ENCODE measurements at regions not wholly inside any gene's neighbourhood (a gene's known extent, or its start where the extent isn't known, plus 50 kb on each side); places are given as distances from the start of the nearest gene placed in this dataset.
"Not testable (repeated sequence)": the region's sequence is repeated elsewhere in the genome, so short reads cannot be mapped to it uniquely, and the experiment has no call there.

DNA sequence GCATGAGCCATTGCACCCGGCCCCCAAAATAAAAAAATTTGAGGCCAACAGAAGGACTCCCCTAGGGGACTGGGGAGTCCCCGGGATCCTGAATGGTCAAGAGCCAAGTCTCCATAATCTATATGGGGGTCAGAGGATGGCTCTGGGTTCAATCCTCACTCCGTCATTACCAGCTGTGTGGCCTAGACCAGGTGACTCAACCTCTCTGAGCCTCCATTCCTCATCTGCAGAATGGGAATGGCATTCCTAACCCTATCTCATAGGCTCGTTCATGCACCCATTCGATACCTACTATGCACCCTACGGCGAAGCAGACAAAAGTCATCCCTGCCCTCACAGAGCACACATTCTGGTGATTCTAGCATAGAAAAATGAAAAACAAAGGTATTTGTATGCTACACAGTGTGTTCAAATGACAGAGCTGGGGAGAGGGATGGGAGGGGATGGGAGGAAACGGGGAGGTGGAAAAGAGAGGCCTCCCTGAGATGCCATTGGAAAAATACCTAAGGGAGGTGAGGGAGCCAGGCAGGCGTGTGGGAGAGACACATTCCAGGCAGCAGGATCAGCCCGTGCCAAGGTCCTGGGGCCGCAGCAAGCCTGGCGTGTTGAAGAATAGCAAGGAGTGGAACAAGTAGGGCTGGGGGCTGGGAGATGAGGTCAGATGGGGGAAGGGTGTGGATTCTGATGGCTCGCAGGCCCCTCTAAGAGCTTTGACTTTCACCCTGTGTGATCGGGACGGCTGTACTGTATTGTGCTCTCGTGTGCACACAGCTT, 71.2 kb downstream of the RMI2 start:
- no peak for DNase-seq (ENCODE audit: low read depth)
- H3K4me3 ChIP-seq (ENCODE audit: low read depth, low read length) = no peak overlapping the region
- no peak for TF ChIP-seq CTCF (IDR thresholded peaks at IDR 0.05; ENCODE audit: control insufficient read depth, extremely low read depth, insufficient read depth)

DNA sequence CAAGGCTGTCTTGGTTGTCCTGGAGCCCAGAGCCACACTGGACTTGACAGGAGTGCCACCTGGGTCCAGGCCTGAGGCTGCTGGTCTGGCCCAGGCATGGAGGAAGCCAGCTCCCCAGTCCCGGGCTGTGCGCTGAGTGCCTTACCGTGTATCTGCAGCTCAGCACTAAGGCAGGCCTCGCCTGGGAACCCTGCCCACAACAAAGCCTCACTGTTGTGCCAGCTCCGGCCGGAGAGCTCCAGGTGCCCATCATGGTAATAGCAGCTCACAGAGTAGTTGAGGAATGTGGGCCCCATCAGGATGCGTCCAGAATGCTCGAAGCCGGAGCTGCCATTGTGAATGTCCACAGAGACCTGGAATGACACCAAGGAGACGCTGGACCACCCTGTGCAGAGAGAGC, 72.2 kb downstream of the RMI2 start:
- DNase-seq (ENCODE audit: low read depth) = no peak
- no peak for TF ChIP-seq CTCF (IDR thresholded peaks at IDR 0.05; ENCODE audit: control insufficient read depth, extremely low read depth, insufficient read depth)
- no peak overlapping the region for H3K4me3 ChIP-seq (ENCODE audit: low read depth, low read length)

DNA sequence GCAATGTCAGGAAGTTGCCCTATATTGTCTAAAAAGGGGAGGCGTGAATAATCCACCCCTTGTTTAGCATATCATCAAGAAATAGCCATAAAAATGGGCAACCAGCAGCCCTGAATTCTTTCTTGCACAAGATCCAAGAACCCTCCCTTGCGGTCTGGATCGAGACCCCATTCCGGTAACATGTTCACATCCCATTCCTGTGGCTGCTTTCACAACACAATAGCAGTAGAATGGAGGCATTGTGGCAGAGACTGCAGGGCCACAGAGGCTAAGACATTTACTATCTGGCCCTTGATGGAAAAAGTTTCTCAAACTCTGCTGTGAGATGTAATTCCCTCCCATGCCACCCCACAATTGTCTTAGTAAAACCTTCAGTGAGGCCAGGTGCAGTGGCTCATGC, 73.2 kb downstream of the RMI2 start:
- DNase-seq (ENCODE audit: low read depth) = no peak
- H3K4me3 ChIP-seq (ENCODE audit: low read depth, low read length) = no peak overlapping the region
- no peak for TF ChIP-seq CTCF (IDR thresholded peaks at IDR 0.05; ENCODE audit: control insufficient read depth, extremely low read depth, insufficient read depth)

- not testable (repeated sequence) for H3K4me3 ChIP-seq (ENCODE audit: low read depth, low read length)
Observed at GRCh38 chr16:11420067-11420466, 74.8 kb downstream of the RMI2 start.

GRCh38 chr16:11420895-11421294, 75.6 kb downstream of the RMI2 start:
- no peak for DNase-seq (ENCODE audit: low read depth)
- TF ChIP-seq CTCF (IDR thresholded peaks at IDR 0.05; ENCODE audit: control insufficient read depth, extremely low read depth, insufficient read depth) = no peak
- H3K4me3 ChIP-seq (ENCODE audit: low read depth, low read length) = no peak overlapping the region

More at GRCh38 chr16:11420067-11420466, 74.8 kb downstream of the RMI2 start:
- not testable (repeated sequence) for DNase-seq (ENCODE audit: low read depth)

DNA sequence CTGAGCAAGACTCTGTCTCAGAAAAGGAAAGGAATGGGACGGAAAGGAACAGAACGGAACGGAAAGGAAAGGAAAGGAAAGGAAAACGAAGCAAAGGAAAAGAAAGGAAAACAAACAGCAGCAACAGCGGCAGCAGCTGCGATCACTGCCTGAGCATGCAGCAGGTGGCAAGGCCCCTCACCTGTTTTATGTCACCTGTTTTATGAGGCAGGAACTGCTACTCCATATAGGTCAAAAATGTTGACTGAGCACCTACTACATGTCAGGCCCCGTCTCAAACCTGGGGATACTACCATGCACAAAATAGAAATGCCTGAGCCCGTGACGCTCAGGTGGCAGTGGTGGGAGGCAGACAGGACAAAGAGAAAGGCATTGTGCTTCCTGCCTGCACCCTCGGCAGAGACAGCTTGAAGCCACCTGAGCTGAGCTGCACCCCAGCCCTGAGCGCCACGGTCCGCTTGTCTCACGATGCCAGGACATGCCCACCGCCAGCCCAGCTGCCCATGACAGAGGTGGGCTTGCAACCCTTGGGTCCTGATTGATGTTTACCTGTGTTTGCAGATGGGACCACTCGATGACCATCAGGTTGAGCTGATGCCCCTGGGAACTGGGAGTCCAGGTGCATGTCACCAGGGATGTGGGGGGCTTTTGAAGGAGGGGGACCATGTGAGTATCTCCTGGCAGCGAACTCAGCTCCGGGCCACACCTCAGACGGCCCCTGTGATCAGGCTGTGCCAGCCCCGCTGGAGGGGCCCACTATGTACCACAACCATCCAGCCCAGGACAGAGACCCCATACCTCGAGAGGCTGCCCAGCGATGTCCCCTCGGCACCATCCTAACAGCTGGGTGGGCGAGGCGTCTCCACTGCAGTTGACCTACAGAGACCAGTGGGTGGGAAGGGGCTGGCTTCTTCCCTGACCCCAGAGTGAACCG, 77.4 kb downstream of the RMI2 start:
- no peak overlapping the region for H3K4me3 ChIP-seq (ENCODE audit: low read depth, low read length)
- DNase-seq (ENCODE audit: low read depth) = no peak
- TF ChIP-seq CTCF (IDR thresholded peaks at IDR 0.05; ENCODE audit: control insufficient read depth, extremely low read depth, insufficient read depth) = no peak

- H3K4me3 ChIP-seq (ENCODE audit: low read depth, low read length) = no peak overlapping the region
- no peak for DNase-seq (ENCODE audit: low read depth)
- no peak for TF ChIP-seq CTCF (IDR thresholded peaks at IDR 0.05; ENCODE audit: control insufficient read depth, extremely low read depth, insufficient read depth)
Observed at GRCh38 chr16:11423315-11424117, 78.3 kb downstream of the RMI2 start.
